Fibroblast of pulmonary artery (primary cell): ENCODE measurements at regions not wholly inside any gene's neighbourhood (a gene's known extent, or its start where the extent isn't known, plus 50 kb on each side); places are given as distances from the start of the nearest gene placed in this dataset.
"Not testable (repeated sequence)": the region's sequence is repeated elsewhere in the genome, so short reads cannot be mapped to it uniquely, and the experiment has no call there.

Experiments
- DNase-seq: peaks from one replicate; pipeline ENCODE4 v3.0.0-alpha.2; 2010; ENCODE audit warnings: low read depth
- H3K4me3 ChIP-seq: replicated peaks from 2 replicates; pipeline ENCODE4 v1.5.1; 2011; ENCODE audit warnings: low read depth, mild to moderate bottlenecking, control low read depth, low read length, moderate library complexity
- CTCF ChIP-seq: IDR thresholded peaks from 2 replicates; pipeline ENCODE4 v1.5.1; 2011; ENCODE audit warnings: mild to moderate bottlenecking, control low read depth, low read length, inconsistent platforms; ENCODE audit errors: missing control alignments

GRCh38 chr5:93682471-93683404 is 58.7 kb downstream of the POU5F2 start:
- peak; percentile 56 for DNase-seq

GRCh38 chr5:93681432-93681831 is 60.0 kb downstream of the POU5F2 start:
- DNase-seq, result peak; percentile 25
- no peak overlapping the region for H3K4me3 ChIP-seq
- peak; percentile 38 for TF ChIP-seq CTCF

More at GRCh38 chr5:93682471-93683404, 58.7 kb downstream of the POU5F2 start:
- H3K4me3 ChIP-seq, result not testable (repeated sequence)

DNA sequence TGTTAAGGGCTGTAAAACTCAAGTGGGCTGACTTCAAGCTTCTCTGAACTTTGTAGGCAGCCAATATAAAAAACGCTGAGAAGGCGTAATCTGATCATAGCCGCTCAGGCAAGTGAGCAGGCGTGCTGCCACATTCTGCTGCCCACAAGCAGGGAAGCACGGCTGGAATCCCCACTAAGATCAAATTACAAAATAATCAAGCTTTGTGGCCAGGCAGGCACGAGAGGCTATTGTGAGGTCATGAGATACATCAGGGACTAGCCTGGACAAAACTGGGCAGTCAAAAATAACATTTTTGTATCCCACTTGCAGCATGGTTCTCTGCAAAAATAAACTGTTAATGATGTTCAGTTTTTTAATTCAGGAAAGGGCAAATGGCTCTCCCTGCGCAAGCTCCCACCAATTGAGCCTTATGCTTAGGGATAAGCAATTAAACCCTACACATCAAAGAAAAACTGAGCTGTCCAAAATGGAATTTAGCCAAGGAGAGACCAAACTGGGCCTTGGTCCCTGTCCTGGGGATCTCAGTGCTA is 64.0 kb downstream of the POU5F2 start:
- H3K4me3 ChIP-seq, result no peak overlapping the region
- no peak for TF ChIP-seq CTCF
- peak; percentile 90 for DNase-seq

DNA sequence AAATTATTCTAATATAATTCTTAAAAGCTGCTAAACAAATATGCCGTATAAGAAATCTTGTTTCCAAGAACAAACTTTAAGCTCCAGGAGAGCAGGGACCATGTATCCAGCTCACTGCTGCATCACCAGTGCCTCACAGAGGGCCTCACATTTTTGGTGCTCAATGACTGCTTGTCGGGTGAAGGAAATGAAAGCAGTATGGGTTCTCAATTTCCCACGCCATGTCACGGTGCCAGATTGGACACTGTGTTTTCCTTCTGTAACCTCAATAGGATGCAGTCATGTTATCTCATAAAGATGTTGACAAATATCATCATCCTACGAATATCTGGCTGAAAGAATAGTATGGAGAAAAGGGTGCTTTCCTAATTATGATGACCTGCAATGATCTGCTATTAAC is 64.7 kb downstream of the POU5F2 start:
- H3K4me3 ChIP-seq, result no peak overlapping the region
- DNase-seq, result peak; percentile 3
- TF ChIP-seq CTCF, result no peak

- H3K4me3 ChIP-seq, result no peak overlapping the region
- no peak for TF ChIP-seq CTCF
- DNase-seq, result no peak
These were observed 65.6 kb downstream of the POU5F2 start for GRCh38 chr5:93675460-93676450.

DNA sequence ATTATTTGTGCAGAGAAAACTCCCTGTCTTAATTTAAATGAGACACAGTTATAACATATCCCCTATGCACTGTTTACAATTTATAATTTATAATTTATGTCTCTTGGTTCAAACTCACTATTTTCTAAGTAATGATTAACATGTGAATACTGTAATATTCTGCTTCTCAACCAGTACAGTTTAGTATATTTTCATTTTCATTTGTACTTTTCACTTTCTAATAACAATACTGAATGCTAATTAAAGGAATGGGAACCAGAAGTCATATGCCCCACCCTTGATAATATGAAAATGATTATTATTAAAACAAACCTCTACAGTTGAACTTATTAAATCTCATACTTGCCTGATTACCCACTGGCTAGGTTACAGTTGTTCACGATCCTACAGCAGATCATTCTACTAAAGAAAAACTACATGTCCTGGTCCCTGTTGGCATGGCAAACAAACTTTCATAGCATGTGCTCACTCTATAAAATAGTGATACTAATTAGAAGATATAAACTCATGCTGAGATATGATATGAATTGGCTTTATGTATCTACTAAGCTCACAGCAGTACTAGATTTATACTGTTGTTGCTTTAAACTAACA is 66.4 kb downstream of the POU5F2 start:
- no peak for DNase-seq
- TF ChIP-seq CTCF, result no peak
- no peak overlapping the region for H3K4me3 ChIP-seq
